OCI-LY3 (cell line): ENCODE measurements at regions not wholly inside any gene's neighbourhood (a gene's known extent, or its start where the extent isn't known, plus 50 kb on each side); places are given as distances from the start of the nearest gene placed in this dataset.

Source experiments
- CTCF ChIP-seq: fragments of 200-600, 300-600 bp; sonication (generic); IDR thresholded peaks from 2 replicates; pipeline ENCODE4 v1.5.1; 2014; ENCODE audit warnings: antibody characterized with exemption, low read length, low read depth
- EZH2phosphoT487 ChIP-seq: fragments of 200-600 bp; shearing (Covaris generic); IDR thresholded peaks from 2 replicates; pipeline ENCODE4 v1.6.1; 2018; ENCODE audit warnings: antibody characterized with exemption, mixed run types, low read depth

- no peak for TF ChIP-seq CTCF
- TF ChIP-seq EZH2phosphoT487, result no peak
Observed at GRCh38 chr10:78776756-78777155, 292.0 kb upstream of the ZMIZ1 start.
